ENCODE measurements at regions not wholly inside any gene's neighbourhood (a gene's known extent, or its start where the extent isn't known, plus 50 kb on each side); places are given as distances from the start of the nearest gene placed in this dataset.

GRCh38 chr7:104963378-104963990, 50.5 kb upstream of the KMT2E start:
- TF ChIP-seq CTCF (IDR thresholded peaks at IDR 0.05), result no peak
- Histone ChIP-seq H3K4me1 (peaks cover 56% of the 10 kb centered on the region), H3K27me3 (no peaks in the 10 kb centered on the region), H3K9me3 (no peaks in the 10 kb centered on the region), H3K27ac (no peak overlapping the region), H3K36me3 (no peaks in the 10 kb centered on the region), H3K4me3 (no peak overlapping the region)
- DNase-seq (no peak), ATAC-seq (no peak)
- intact Hi-C loops (cut with DNase I), result no loop called here

- intact Hi-C loops (cut with DNase I), result no loop called here
- Histone ChIP-seq H3K27ac (no peak overlapping the region), H3K4me1 (peaks cover 54% of the 10 kb centered on the region), H3K36me3 (no peaks in the 10 kb centered on the region), H3K27me3 (no peaks in the 10 kb centered on the region), H3K4me3 (no peak overlapping the region), H3K9me3 (no peaks in the 10 kb centered on the region)
- ATAC-seq (no peak), DNase-seq (no peak)
- no peak for TF ChIP-seq CTCF (IDR thresholded peaks at IDR 0.05)
Measured at GRCh38 chr7:104963991-104964385, 50.0 kb upstream of the KMT2E start.

Measured in upper lobe of right lung (tissue), 1 donor.